ENCODE measurements at regions not wholly inside any gene's neighbourhood (a gene's known extent, or its start where the extent isn't known, plus 50 kb on each side); places are given as distances from the start of the nearest gene placed in this dataset.

DNA sequence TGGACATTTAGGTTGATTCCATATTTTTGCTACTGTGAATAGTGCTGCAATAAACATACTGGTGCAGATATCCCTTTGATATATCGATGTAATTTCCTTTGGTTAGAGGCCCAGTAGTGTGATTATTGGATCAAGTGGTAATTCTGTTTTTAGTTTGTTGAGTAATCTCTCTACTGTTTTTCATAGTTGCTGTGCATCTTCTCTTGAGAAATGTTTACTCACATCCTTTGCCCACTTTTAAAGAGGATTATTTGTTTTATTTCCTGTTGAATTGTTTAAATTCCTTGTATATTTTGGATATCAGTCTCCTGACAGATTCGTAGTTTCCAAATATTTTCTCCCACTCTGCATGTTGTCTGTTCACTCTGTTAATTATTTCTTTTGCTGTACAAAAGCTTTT lies 352.6 kb upstream of the TARS1 start (continued):
- TF ChIP-seq CHD2 (IDR thresholded peaks at IDR 0.05; ENCODE audit: low read length, partially characterized antibody) (no peak), SIN3A (IDR thresholded peaks at IDR 0.05; ENCODE audit: borderline replicate concordance, low read depth, low read length) (no peak), FOXJ3 (CRISPR knock-in tag; IDR thresholded peaks at IDR 0.05) (no peak)
- TF ChIP-seq, protein P1, sequence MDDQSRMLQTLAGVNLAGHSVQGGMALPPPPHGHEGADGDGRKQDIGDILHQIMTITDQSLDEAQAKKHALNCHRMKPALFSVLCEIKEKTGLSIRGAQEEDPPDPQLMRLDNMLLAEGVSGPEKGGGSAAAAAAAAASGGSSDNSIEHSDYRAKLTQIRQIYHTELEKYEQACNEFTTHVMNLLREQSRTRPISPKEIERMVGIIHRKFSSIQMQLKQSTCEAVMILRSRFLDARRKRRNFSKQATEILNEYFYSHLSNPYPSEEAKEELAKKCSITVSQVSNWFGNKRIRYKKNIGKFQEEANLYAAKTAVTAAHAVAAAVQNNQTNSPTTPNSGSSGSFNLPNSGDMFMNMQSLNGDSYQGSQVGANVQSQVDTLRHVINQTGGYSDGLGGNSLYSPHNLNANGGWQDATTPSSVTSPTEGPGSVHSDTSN (IDR thresholded peaks at IDR 0.05): no peak

DNA sequence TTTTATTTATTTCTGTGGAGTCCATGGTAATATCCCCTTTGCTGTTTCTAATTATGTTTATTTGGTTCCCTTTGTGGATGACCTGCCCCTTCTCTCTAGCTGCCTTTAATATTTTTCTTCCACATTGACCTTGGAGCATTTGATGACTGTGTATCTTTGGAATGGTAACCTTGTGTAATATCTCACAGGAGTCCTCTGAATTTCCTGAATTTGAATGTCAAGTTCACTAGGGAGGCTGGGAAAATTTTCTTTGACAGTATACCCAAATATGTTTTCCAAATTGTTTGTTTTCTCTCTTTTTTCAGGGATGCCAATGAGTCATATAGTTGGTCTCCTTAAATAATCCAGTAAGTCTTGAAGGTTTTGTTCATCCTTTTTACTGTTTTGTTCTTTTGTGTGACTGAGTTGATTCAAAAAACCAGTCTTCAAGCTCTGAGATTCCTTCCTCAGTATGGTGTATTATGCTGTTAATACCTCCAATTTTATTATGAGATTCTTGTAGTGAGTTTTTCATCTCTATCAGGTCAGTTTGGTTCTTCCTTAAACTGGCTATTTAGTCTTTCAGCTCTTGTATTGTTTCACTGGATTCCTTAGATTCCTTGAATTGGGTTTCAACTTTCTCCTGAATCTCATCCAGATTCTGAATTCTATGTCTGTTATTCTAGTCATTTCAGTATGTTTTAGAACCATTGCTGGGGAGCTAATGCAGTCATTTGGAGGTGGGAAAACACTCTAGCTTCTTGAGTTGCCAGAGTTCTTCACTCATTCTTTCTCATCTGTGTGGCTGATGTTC lies 349.0 kb upstream of the TARS1 start:
- Histone ChIP-seq H3K4me1 (ENCODE audit: control insufficient read depth in 1 of 2, insufficient read depth in 2 of 2, low read depth in 1 of 2, low read length in 1 of 2) (no peaks in the 10 kb centered on the region), H3K4me3 (ENCODE audit: low read depth in 2 of 2, low read length in 1 of 2) (no peak overlapping the region), H3K9ac (no peak overlapping the region), H3K36me3 (replicated peaks in 1 of 2; ENCODE audit: control insufficient read depth in 1 of 2, insufficient read depth in 2 of 2, low read length in 1 of 2) (no peaks in the 10 kb centered on the region), H3K9me3 (no peaks in the 10 kb centered on the region), H3K79me2 (ENCODE audit: insufficient read depth) (no peaks in the 10 kb centered on the region), H3K27me3 (ENCODE audit: insufficient read depth) (no peaks in the 10 kb centered on the region), H3K9me2 (no peaks in the 10 kb centered on the region), H3F3A (replicated peaks; ENCODE audit: insufficient read depth) (no peaks in the 10 kb centered on the region), H4K20me1 (ENCODE audit: insufficient read depth) (no peaks in the 10 kb centered on the region), H2AFZ (ENCODE audit: low read depth) (peak overlapping the region; percentile 16; the same call in 1 of the 2 replicates), H3K27ac (ENCODE audit: low read depth in 2 of 2, low read length in 1 of 2) (peak overlapping the region in 1 of 2 experiments; percentile 25; a peak in 2 of 4 replicates), H3K4me2 (no peak overlapping the region)
- POLR2A ChIA-PET: no interaction called here
- CTCF ChIA-PET: no interaction called here
- TF ChIP-seq ELF1 (IDR thresholded peaks at IDR 0.05): no peak
- TF ChIP-seq, protein P2, sequence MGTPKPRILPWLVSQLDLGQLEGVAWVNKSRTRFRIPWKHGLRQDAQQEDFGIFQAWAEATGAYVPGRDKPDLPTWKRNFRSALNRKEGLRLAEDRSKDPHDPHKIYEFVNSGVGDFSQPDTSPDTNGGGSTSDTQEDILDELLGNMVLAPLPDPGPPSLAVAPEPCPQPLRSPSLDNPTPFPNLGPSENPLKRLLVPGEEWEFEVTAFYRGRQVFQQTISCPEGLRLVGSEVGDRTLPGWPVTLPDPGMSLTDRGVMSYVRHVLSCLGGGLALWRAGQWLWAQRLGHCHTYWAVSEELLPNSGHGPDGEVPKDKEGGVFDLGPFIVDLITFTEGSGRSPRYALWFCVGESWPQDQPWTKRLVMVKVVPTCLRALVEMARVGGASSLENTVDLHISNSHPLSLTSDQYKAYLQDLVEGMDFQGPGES (IDR thresholded peaks at IDR 0.05; ENCODE audit: low read depth, low read length): no peak
- TF ChIP-seq POLR2AphosphoS5 (IDR thresholded peaks at IDR 0.05; ENCODE audit: low read depth, low read length): no peak
- no peak for TF ChIP-seq YY1 (IDR thresholded peaks at IDR 0.05; ENCODE audit: low read depth)
- 0 out of 2 replicates have a peak, but pooled peaks have one; percentile 25 for TF ChIP-seq FOSL2 (IDR thresholded peaks at IDR 0.05; ENCODE audit: borderline replicate concordance, low read depth)
- TF ChIP-seq GATA2 (CRISPR knock-in tag; IDR thresholded peaks at IDR 0.05): no peak
- peak; percentile 33 for TF ChIP-seq JUND (IDR thresholded peaks at IDR 0.05)
- TF ChIP-seq RXRA (IDR thresholded peaks at IDR 0.05; ENCODE audit: borderline replicate concordance, low read depth): peak; percentile 40; the same call in 1 of the 2 replicates
- TF ChIP-seq, protein P1 (IDR thresholded peaks at IDR 0.05): 0 out of 2 replicates have a peak, but pooled peaks have one; percentile 6
- TF ChIP-seq TCF12 (IDR thresholded peaks at IDR 0.05): peak; percentile 38; the same call in 1 of the 2 replicates
- no peak for DNase-seq
